ENCODE measurements at regions not wholly inside any gene's neighbourhood (a gene's known extent, or its start where the extent isn't known, plus 50 kb on each side); places are given as distances from the start of the nearest gene placed in this dataset.
A peak's percentile ranks its signal among the peaks of the same experiment; 100 is the strongest.
"Not testable (repeated sequence)": the region's sequence is repeated elsewhere in the genome, so short reads cannot be mapped to it uniquely, and the experiment has no call there.

DNA sequence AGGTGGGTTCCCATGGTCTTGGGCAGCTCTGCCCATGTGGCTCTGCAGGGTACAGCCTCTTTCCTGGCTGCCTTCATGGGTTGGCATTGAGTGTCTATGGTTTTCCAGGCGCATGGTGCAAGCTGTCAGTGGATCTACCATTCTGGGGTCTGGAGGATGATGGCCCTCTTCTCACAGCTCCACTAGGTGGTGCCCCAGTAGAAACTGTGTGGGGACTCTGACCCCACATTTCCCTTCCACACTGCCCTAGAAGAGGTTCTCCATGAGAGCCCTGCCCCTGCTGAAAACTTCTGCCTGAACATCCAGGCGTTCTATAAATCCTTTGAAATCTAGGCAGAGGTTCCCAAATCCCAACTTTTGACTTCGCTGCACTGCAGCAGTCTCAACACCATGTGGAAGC lies 174.0 kb upstream of the CTNND2 start:
- not testable (repeated sequence) for DNase-seq

DNA sequence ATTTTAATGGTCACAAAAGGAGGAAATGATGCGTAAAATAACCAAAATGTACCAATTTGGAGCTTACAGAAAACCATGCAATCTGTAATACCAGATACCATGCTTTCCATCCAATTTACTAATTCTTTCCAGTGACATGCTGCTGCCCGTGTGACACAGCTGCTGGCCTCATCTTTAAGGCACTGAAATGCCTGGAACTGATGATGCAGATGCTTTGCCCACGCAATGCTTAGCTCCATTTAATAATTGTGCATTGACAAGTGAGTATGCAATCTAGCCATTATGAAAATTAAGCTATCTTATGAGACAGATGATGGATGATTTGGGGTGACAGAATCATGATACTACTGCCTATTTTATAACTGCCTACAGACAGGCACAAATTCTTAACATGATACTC lies 169.2 kb upstream of the CTNND2 start:
- no peak for DNase-seq

DNA sequence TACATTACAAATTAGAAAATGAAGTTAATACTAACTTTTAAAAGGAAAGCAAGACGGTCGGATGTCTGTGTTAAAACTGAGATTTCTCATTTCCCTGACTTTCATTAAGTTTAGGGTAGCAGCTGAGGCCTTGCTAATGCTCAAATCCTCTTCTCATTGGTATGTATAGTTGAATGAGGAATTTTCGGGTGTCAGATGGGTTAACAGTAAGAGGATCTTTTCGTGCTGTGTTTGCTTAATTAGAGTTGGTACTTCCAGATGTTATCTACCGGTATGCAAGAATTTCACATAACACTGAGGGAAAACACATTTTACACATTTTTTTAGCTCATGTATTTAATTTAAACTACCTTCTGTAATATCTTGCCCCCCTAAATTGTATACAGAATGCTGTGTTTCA lies 168.2 kb upstream of the CTNND2 start:
- DNase-seq, result no peak

DNA sequence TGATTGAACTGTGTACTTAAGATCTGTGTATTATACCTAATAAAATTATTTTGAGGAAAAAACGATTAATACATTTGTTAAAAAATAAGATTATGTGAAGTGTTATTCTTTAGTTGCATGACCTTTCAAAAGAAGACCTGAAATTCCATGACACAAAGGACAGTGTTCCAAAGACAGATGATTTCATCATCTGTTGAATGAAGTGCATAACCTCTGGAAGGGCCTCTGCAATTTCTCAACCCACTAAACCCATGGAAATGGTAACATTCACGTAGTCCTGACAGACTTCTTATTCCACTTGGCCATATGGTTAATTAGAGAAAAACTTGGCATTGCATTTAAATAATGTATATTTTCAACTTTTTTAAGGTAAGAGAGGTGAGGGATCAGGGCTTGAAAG lies 167.2 kb upstream of the CTNND2 start:
- DNase-seq, result no peak

DNA sequence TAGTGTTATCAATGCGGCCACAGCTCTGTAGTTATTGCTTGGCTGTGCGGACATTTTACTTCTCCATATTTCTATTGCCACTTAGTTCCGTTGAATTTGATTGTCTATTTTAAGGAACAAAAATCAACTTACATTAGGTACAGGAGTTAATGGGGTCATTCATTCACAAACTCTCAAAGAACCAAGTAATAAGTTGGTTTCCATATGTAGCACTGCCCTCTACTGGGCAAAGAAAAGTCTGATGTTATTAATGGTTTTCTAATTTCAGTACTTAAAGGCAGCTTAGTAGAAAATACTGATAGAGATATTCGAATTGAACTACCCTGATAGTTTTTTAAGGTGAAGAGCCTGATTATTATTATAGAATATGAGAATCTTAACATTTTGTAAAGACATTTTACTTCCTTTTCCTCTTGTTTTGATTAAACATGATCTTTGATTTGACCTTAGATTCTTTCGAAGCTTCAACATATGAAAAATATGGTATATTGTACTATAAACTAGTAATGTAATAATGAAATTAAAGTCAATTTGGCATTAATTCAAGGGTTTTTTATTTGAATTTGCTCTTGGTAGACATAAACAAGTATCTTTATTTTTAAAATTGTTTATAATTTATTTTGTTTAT lies 119.5 kb upstream of the CTNND2 start:
- DNase-seq, result peak; percentile 58

DNA sequence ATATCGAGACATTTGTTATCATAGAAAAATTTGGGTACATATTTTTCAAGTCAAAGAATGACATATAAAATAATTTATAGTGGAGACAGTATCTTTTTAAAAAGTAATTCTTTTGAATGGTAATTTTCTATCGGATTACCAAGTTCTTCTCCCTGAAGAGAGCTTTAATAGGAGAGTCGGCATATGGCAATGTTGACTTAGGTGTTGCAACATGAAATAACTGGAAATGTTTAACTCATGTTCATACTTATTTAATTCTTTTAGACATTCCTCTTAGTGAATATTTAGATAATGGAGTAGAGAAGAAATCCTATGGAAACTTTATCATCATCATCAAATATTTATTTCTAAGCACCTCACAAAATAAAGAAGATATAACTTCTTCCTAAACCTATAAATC lies 118.2 kb upstream of the CTNND2 start:
- DNase-seq, result peak; percentile 2

DNA sequence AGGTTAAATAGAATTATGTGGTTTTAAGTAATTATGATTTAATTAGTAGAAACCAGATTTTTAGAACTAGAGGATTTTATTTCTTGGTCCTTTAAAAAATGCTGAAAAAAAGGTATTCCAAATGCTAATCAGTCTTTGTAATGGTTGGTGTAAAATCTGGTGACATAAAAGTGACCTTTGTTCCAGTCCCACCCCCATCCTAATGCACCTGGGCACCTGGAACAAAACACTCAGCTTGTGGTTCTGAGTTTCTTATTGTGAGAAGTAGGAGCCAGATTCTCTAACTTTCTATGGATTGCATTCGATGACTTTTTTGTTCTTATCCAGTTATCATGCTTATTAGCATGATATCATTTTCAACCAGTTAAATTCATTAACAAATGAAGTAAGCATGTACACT lies 115.1 kb upstream of the CTNND2 start:
- no peak for DNase-seq

DNA sequence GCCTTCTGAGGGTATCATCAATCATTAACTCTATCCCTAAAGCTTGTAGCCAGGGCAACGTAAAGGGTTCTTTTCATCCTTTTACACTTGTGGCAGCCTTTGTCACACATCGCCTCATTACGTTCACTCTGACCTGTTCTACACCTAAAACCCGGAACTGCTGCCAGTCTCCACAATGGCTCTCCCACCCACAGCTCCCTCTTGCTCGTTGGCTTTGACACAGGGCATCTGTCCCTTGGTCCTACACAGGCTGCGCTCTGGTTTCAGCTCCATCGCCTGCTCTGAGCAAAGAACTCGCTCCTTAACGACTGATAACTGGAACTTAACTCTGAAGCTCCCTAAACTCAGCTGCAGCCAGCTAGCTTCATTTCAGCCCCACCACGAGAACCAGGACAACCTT lies 112.8 kb upstream of the CTNND2 start:
- DNase-seq, result no peak

DNA sequence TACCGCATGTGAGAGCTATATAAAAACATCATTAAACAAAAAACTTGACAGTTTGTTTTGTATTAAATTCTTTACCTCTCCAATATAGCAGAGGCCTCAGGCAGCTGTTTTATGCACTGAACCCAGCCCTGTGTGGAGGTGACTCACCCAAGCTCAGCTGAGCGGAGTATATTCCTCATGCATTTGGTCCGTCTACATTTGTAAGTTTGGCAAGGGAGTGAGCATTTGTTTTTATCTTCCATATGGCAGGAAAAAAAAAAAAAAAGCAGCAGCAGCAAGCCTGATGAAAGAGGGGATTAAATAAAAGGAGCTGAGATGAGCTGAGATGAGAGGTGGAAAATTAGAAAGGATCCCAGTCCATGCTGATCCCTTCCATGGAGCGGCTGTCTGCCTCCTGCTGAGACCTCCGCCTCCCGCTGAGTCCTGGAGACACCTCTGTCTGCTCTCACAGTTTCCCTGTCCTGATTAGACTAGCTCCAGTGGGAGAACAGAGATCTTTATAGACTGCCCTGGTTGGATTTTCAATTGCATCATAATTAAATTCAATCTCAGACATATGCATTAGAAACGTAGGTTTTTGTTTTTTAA lies 112.0 kb upstream of the CTNND2 start:
- DNase-seq, result peak; percentile 33

DNA sequence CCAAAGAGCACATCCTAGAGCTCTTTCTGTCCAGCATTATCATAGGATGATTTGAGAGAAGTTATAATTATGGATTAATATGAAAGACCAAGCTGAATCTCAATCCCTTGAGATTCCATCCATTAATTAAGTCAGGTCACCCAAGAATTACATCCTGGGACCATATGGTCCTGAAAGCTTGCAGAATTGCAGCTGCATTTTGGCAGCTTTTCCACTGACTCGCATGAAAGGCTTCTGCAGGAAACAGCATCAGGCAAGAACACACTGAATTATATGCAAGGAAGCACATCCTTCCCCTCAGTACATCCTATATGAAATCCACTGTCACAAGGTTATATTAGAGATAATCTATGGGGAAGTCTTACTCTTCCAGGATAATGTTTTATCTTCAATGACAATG lies 109.1 kb upstream of the CTNND2 start:
- DNase-seq, result peak; percentile 3

DNA sequence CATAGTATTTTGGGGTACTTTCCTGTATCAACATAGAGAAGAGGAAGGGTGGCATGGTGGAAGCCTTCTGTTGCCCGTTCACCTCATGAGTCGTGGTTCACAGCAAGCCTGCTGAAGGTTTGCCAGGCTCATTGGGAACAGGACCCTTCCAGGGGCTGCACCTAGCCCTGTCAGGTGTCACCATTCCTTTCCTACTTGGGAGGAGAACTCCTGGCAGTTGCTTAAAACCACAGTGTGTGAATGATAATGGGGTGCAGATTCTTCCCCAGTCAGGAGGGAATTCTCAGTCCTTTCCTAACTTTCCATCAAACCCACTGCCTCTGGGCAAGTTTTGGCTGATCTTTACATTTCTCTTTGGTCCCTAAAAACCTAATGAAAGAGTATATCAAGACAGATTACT lies 99.4 kb upstream of the CTNND2 start:
- no peak for DNase-seq

DNA sequence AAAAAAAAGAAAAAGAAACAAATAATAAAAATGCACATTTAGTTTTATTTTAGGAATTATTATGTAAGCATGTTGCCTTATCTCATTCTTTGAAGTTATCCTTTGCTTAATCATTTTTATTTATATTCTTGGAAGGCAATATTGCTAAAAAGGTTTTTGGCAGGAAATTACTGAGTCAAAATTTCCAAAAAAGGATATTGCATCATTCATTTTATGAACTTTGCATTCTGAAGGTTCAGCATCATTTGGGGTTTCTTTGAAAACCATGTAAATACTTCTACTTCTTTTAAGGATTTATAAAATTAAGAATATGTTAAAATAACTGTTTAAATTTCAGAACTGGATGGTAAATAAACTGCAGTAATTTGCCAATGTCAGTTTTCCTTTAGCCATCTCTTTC lies 94.2 kb upstream of the CTNND2 start:
- no peak for DNase-seq

DNA sequence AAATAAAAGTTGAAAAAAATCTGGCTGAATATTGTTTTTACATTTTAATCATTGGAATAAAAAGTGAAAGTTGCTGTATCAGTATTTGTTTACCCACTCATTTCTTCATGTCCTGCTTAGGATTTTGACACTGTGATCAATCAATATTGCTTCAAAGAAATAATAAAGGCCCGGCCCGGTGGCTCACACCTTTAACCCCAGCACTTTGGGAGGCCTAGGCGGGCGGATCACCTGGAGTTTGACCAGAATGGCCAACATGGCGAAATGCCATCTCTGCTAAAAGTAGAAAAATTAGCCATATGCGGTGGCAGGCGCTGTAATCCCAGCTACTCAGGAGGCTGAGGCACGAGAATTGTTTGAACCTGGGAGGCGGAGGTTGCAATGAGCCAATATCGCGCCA lies 93.7 kb upstream of the CTNND2 start:
- no peak for DNase-seq

DNA sequence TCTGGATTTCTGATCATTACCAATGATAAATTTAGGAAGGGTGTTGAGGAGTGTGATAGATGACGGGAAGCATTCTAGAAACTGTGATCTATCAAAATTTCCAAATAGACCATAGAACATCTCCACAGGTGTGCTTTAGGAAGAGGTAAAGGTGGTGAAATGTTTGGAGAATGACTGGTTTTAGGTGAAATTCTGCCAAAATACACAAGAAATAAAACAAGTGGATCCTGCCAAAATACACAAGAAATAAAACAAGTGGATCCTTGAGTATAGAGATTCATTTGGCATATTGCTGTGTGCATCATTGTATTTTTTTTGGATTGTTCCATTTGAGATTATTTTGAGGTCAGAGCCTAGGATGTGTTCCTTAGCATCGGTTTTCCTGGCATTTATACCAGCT lies 88.3 kb upstream of the CTNND2 start:
- no peak for DNase-seq

DNA sequence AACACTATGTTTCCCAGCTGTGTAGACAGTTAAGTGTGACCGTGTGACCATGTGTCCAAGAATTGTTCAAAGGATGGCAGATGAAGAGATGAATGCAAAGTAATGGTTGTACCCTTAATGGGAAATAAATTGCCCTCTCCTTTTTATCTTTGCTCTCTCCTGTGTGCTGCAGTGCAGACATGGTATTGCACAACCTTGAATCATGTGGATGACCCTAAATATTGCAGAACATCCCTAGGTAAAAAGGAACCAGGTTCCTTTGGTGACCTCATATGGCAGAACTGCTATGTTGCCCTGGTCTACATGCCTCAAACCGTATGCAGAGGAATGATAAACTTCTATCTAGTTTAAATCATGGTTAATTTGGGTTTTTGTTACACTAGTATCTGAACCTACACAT lies 81.7 kb upstream of the CTNND2 start:
- no peak for DNase-seq

DNA sequence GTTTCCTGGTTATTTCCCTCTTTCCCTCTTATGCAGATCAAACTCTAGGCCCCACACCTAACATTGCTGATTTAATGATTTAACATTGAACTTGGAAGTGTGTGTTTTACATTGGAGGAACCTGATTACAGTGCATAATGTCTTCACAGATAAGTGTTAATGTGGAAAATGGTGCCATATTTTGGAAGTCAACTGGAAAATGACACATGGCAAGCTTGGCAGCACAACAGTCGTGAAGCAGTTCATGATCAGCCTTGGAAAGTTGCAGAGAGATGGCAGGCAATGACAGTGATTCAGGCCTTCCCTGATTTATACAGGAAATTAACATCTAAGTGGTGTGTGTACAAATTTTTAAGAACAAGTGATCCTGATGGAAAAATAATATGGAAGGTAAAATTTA lies 80.0 kb upstream of the CTNND2 start:
- DNase-seq, result no peak

DNA sequence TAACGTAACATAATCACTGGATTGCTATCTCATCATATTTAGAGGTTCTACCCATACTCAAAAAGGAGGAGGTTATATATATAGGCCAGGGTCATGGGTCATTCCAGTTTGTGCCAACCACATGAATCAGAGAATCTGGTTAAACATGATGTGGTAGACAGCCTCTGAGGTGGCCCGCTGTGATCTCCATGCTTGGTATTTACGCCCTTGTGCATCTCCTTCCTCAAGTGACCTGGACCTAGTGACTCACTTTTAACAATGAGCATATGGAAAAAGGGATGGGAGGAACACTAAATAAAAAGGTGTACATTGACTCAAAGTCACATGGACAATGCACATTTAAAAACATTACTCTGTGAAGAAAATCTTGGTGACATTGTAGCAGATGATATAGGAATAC lies 77.7 kb upstream of the CTNND2 start:
- no peak for DNase-seq

DNA sequence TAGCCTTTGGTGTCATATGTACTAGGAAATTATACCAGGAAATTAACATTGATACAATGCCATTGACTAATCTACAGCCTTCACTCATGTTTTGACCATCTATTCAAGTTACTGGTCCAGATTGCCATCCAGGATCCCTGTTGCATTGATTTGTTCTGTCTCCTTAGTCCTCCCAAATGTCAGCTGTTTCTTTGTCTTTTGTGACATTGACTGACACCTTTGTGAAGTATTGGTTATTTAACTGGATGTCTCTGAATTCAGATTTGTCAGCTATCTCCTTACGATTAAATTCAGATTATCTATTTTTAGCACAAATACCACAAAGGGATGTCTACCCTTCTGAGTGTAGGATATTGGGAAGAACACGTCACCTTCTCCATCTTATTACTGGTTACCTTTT lies 73.7 kb upstream of the CTNND2 start:
- DNase-seq, result no peak

DNA sequence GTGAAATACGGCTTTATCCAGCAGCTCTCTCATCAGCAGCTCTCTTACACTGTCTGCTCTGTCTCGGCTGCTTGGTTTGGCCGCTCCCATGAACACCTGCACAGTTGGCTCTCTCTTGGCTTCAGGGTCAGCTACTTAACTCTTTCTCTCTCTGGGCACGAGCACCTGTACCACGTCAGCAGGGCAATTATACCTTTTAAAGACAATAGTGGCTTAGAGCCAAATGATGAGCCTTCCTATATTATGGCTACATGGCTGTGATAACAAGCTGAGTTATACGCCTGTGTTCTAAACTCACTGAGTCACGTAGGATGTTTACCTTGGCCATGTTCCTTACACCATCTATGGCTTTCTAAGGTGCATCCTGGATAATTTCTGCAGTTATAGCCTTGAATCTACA lies 69.2 kb upstream of the CTNND2 start:
- peak; percentile 7 for DNase-seq

DNA sequence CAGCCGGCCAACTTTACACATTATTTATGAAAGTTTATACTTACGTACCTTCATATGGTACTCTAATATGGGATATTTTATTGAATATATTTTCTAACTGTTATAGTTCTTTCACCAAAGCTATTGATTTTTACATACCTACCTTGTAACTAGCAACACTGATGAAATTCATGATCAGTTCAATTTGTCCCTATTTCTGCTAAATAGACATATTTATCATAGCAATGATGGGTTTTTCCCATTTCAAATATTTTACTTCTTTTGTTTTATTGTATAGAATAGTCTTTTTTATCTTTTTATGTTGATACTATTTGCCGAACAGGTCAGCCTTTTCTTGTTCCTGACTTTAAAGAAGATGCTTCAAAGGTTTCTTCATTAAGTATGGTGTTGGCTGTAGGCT lies 59.0 kb upstream of the CTNND2 start:
- DNase-seq, result no peak

DNA sequence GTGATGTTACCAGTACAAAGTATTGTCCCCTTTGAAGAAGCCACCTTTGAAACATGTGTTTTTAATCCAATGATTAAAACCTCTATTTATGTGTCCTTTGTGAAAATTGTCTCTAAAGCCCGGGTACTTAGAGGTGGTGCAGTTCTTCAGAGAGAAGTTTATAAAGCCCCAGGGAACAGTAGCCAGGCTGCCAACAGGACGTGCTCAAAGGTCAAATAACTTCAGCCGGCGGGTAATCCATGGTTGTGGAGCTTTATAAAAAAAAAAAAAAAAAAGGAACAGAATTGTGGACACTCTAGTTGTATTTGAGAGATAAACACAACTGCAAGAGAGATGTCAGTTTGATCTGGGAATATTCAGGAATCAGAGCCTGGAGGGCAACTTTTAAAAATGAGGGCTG lies 57.9 kb upstream of the CTNND2 start:
- no peak for DNase-seq

DNA sequence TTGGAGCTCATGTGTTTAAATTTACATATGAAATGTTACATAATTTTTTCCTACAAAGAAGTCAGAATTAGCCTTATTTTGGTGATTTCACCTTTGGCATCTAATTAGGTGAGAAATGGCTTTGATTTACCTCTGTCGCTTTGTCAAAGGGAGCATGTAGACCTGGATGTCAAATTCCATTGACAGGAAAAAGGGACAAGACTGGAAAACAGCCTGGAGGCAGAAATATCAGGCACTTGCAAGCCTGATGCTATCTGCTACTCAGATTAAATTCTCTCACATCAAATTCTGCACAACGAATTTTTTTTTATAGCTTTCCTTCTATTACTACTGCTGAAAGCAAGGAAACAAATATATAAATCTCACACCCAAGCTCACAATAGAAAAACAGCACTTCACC lies 54.1 kb upstream of the CTNND2 start:
- DNase-seq, result no peak

DNA sequence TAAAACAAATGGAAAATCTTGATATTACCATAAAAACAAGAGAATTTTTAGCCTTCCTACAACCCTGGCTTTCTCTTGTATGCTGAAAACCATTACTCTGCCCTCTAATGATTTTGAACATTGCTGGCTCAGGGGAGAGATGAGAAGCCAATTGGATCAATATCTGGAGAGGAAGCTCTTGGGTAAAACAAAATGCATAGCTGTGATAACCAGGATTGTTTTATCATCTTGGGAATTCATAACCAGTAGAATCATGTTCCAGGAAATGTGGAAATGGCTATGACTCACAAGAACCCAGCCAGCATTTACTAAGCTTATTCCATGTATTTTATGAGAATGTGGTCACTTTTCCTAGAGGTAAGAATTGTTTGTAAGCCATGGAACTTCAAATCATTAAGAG lies 51.1 kb upstream of the CTNND2 start:
- DNase-seq, result no peak

Data from NCI-H69 (cell line).